Gastrocnemius medialis (tissue), 4 donors: ENCODE measurements at regions not wholly inside any gene's neighbourhood (a gene's known extent, or its start where the extent isn't known, plus 50 kb on each side); places are given as distances from the start of the nearest gene placed in this dataset.

Experiments
- CTCF ChIP-seq, 5 experiments: fragments of 450-650 bp in 3 of 5; fragments of 200-600 bp in 2 of 5; sonication (generic) in 2 of 5; IDR thresholded peaks in 4 of 5; conservative IDR thresholded peaks in 1 of 5; 1 replicate in 4 of 5; 2 replicates in 1 of 5; pipeline ENCODE4 v1.5.1; 2016 to 2019; ENCODE audit warnings: antibody characterized with exemption in 5 of 5, mild to moderate bottlenecking in 3 of 5, moderate library complexity in 3 of 5
- POLR2A ChIP-seq, 2 donors: fragments of 450-650 bp; IDR thresholded peaks; one replicate each; pipeline ENCODE4 v1.6.1; 2017; ENCODE audit warnings: antibody characterized with exemption in 2 of 2, mild to moderate bottlenecking in 2 of 2, moderate library complexity in 2 of 2

- TF ChIP-seq POLR2A (IDR thresholded peaks at IDR 0.05) (no peak), CTCF (IDR thresholded peaks at IDR 0.05 in 4 of 5, conservative IDR thresholded peaks at IDR 0.05 in 1 of 5) (no peak)
These were observed 81.7 kb downstream of the FAM161A start for GRCh38 chr2:61771904-61772845.
